ENCODE measurements at regions not wholly inside any gene's neighbourhood (a gene's known extent, or its start where the extent isn't known, plus 50 kb on each side); places are given as distances from the start of the nearest gene placed in this dataset.
A peak's percentile ranks its signal among the peaks of the same experiment; 100 is the strongest.

DNA sequence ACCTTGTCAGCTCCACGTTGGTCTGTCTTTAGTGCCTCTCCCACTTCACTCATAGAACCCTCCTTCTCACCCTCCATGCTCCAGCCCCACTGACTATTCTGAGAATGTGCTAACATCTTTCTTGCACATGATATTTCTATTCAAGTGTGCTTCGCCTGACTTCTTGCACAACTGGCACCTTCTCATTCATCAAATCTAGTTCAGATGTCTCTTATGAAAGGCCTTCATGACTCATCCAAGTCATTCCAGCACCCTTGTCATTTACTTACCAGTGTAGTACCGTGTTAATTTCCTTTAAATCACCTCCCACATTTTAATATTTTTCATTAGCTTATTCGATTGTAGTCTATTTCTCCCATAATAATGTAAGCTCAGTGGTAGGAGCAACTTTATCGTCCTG is 197.8 kb upstream of the PIRT start:
- H3K4me1 ChIP-seq (ENCODE audit: control insufficient read depth, insufficient read depth, low read length): no peaks in the 10 kb centered on the region
- no peak overlapping the region for H3K4me3 ChIP-seq
- CTCF ChIA-PET: no interaction called here
- H4K20me1 ChIP-seq (ENCODE audit: control insufficient read depth, insufficient read depth): no peaks in the 10 kb centered on the region
- no peak overlapping the region for H3K4me2 ChIP-seq (ENCODE audit: control insufficient read depth, insufficient read depth)
- 5% methylated on average over 5 of the region's 5 CpGs for WGBS (ENCODE audit: insufficient coverage, insufficient replicate concordance, low lambda C conversion rate, missing lambda C conversion rate)
- in situ Hi-C loops (cut with MboI) (no loop called here), intact Hi-C loops (cut with micrococcal nuclease; ENCODE audit: unreplicated experiment) (no loop called here)
- H2AFZ ChIP-seq (ENCODE audit: control insufficient read depth, low read depth, low read length): no peak overlapping the region
- FAIRE-seq (no peak), DNase-seq (ENCODE audit: low read depth, low spot score) (no peak), ATAC-seq (no peak)
- H3K27ac ChIP-seq (ENCODE audit: control insufficient read depth, insufficient read depth): no peak overlapping the region
- SMC1A ChIA-PET (ENCODE audit: uncharacterized antibody, unreplicated experiment): no interaction called here
- RAD21 ChIA-PET (ENCODE audit: unreplicated experiment): no interaction called here
- no peaks in the 10 kb centered on the region for H3K79me2 ChIP-seq (ENCODE audit: control insufficient read depth, insufficient read depth, low read length)
- TF ChIP-seq, protein P1, sequence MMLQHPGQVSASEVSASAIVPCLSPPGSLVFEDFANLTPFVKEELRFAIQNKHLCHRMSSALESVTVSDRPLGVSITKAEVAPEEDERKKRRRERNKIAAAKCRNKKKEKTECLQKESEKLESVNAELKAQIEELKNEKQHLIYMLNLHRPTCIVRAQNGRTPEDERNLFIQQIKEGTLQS (IDR thresholded peaks at IDR 0.05; ENCODE audit: borderline replicate concordance, extremely low read depth, low read depth, low read length): no peak
- TF ChIP-seq POLR2AphosphoS2 (IDR thresholded peaks at IDR 0.05; ENCODE audit: low read depth, low read length) (no peak), RFX5 (IDR thresholded peaks at IDR 0.05; ENCODE audit: low read depth, low read length) (no peak), NR2F1 (conservative IDR thresholded peaks at IDR 0.05) (no peak), SUZ12 (IDR thresholded peaks at IDR 0.05; ENCODE audit: unreplicated experiment) (no peak)
- no peaks in the 10 kb centered on the region; the same call in 2 of the 3 replicates for H3K9me3 ChIP-seq (replicated peaks; ENCODE audit: control insufficient read depth, insufficient read depth, low read length)
- H3K36me3 ChIP-seq (ENCODE audit: control insufficient read depth in 2 of 2, insufficient read depth in 2 of 2, low read length in 1 of 2): no peaks in the 10 kb centered on the region
- H3K9ac ChIP-seq (ENCODE audit: control insufficient read depth, insufficient read depth, low read length): no peak overlapping the region
- no peaks in the 10 kb centered on the region for H3K27me3 ChIP-seq (replicated peaks in 1 of 2; ENCODE audit: control insufficient read depth in 2 of 2, insufficient read depth in 2 of 2, low read length in 1 of 2)
- POLR2A ChIA-PET: no interaction called here
- BruUV-seq (replicated peaks): no TSS peak

- Histone ChIP-seq H3K4me1 (ENCODE audit: control insufficient read depth, insufficient read depth, low read length) (no peaks in the 10 kb centered on the region), H3K79me2 (ENCODE audit: control insufficient read depth, insufficient read depth, low read length) (no peaks in the 10 kb centered on the region), H3K4me3 (no peak overlapping the region), H3K9me3 (replicated peaks; ENCODE audit: control insufficient read depth, insufficient read depth, low read length) (no peaks in the 10 kb centered on the region; the same call in 2 of the 3 replicates), H3K9ac (ENCODE audit: control insufficient read depth, insufficient read depth, low read length) (no peak overlapping the region), H4K20me1 (ENCODE audit: control insufficient read depth, insufficient read depth) (no peaks in the 10 kb centered on the region), H3K27me3 (replicated peaks in 1 of 2; ENCODE audit: control insufficient read depth in 2 of 2, insufficient read depth in 2 of 2, low read length in 1 of 2) (no peaks in the 10 kb centered on the region), H2AFZ (ENCODE audit: control insufficient read depth, low read depth, low read length) (no peak overlapping the region), H3K4me2 (ENCODE audit: control insufficient read depth, insufficient read depth) (no peak overlapping the region), H3K27ac (ENCODE audit: control insufficient read depth, insufficient read depth) (no peak overlapping the region), H3K36me3 (ENCODE audit: control insufficient read depth in 2 of 2, insufficient read depth in 2 of 2, low read length in 1 of 2) (no peaks in the 10 kb centered on the region)
- in situ Hi-C loops (cut with MboI) (no loop called here), intact Hi-C loops (cut with micrococcal nuclease; ENCODE audit: unreplicated experiment) (no loop called here)
- SMC1A ChIA-PET (ENCODE audit: uncharacterized antibody, unreplicated experiment): no interaction called here
- ATAC-seq: no peak
- DNase-seq (ENCODE audit: low read depth, low spot score): no peak
- TF ChIP-seq EED (IDR thresholded peaks at IDR 0.05; ENCODE audit: low read depth) (no peak), EZH2 (IDR thresholded peaks at IDR 0.05; ENCODE audit: borderline replicate concordance, control insufficient read depth, low read depth, low read length) (no peak), CTCF (IDR thresholded peaks at IDR 0.05 in 2 of 3, conservative IDR thresholded peaks at IDR 0.05 in 1 of 3; ENCODE audit: control insufficient read depth in 2 of 3, extremely low read depth in 1 of 3, insufficient read depth in 1 of 3, low read depth in 3 of 3, low read length in 3 of 3) (0 out of 6 replicates have a peak, but pooled peaks of 1 of the 3 experiments have one; percentile 17)
- POLR2A ChIA-PET: no interaction called here
- no peak for FAIRE-seq
- RAD21 ChIA-PET (ENCODE audit: unreplicated experiment): no interaction called here
- no TSS peak for BruUV-seq (replicated peaks)
- WGBS (ENCODE audit: insufficient coverage, insufficient replicate concordance, low lambda C conversion rate, missing lambda C conversion rate): 61% methylated on average over 4 of the region's 4 CpGs
- CTCF ChIA-PET: no interaction called here
These were observed 193.9 kb upstream of the PIRT start for GRCh38 chr17:11031787-11032186.
